Spleen (tissue), 11 donors: ENCODE measurements at regions not wholly inside any gene's neighbourhood (a gene's known extent, or its start where the extent isn't known, plus 50 kb on each side); places are given as distances from the start of the nearest gene placed in this dataset.

ENCODE experiments used
- DNase-seq: peaks from one replicate; pipeline ENCODE4 v3.0.0-alpha.2; 2020
- H3K27ac ChIP-seq, 8 donors: fragments of 200-600 bp; sonication (generic) in 7 of 8; 1 replicate in 4 of 8; 2 replicates in 4 of 8; pipeline versions ENCODE4 v1.5.0 to v1.8.0; 2016 to 2021; ENCODE audit warnings: inconsistent platforms in 4 of 8, mild to moderate bottlenecking in 4 of 8, moderate library complexity in 1 of 8
- H3K27me3 ChIP-seq, 7 donors: fragments of 200-600 bp; sonication (generic) in 6 of 7; replicated peaks in 1 of 7; 1 replicate in 4 of 7; 2 replicates in 3 of 7; pipeline versions ENCODE4 v1.5.0 to v1.8.0; 2016 to 2021; ENCODE audit warnings: inconsistent platforms in 3 of 7, mild to moderate bottlenecking in 1 of 7
- H3K36me3 ChIP-seq, 6 donors: fragments of 200-600 bp; sonication (generic) in 5 of 6; 1 replicate in 4 of 6; 2 replicates in 2 of 6; pipeline versions ENCODE4 v1.5.0 to v1.8.0; 2016 to 2021; ENCODE audit warnings: inconsistent platforms in 2 of 6
- H3K4me1 ChIP-seq, 6 donors: fragments of 200-600 bp; sonication (generic) in 5 of 6; 1 replicate in 3 of 6; 2 replicates in 3 of 6; pipeline versions ENCODE4 v1.5.0 to v1.8.0; 2016 to 2021; ENCODE audit warnings: inconsistent platforms in 3 of 6
- H3K4me3 ChIP-seq, 8 donors: fragments of 200-600 bp; sonication (generic) in 7 of 8; 1 replicate in 4 of 8; 2 replicates in 4 of 8; pipeline versions ENCODE4 v1.5.0 to v1.8.0; 2016 to 2021; ENCODE audit warnings: inconsistent platforms in 4 of 8, mild to moderate bottlenecking in 4 of 8, moderate library complexity in 2 of 8
- H3K9me3 ChIP-seq, 8 donors: fragments of 200-600 bp; sonication (generic) in 7 of 8; 1 replicate in 4 of 8; 2 replicates in 4 of 8; pipeline versions ENCODE4 v1.5.0 to v1.8.0; 2016 to 2021; ENCODE audit warnings: inconsistent platforms in 4 of 8
- CTCF ChIP-seq, 11 experiments: fragments of 200-600 bp in 7 of 11; fragments of 450-650 bp in 4 of 11; sonication (generic) in 4 of 11; IDR thresholded peaks in 8 of 11; conservative IDR thresholded peaks in 3 of 11; 1 replicate in 7 of 11; 2 replicates in 4 of 11; pipeline versions ENCODE4 v1.4.0 to v1.8.0; 2016 to 2021; ENCODE audit warnings: antibody characterized with exemption in 11 of 11, inconsistent platforms in 4 of 11, mild to moderate bottlenecking in 1 of 11
- POLR2A ChIP-seq, 3 donors: fragments of 450-650 bp; IDR thresholded peaks; one replicate each; pipeline ENCODE4 v1.5.1; 2017; ENCODE audit warnings: antibody characterized with exemption in 3 of 3, mild to moderate bottlenecking in 1 of 3
- POLR2AphosphoS5 ChIP-seq, 3 donors: sonication (generic); formaldehyde crosslinking; IDR thresholded peaks; one replicate each; pipeline ENCODE4 v1.5.1; 2017; ENCODE audit warnings: antibody characterized with exemption in 3 of 3
- WGBS, 5 donors: extraction: QIAGEN DNeasy Blood & Tissue Kit in 3 of 5; methylation state at CpG; one replicate each; pipeline versions ENCODE4 v1.1.5 to v1.1.7; 2013 to 2018; 5-methylcytosine and 5-hydroxymethylcytosine counted together
- intact Hi-C: fragments of 100-400 bp; cut with DNase I; formaldehyde crosslinking; loops from one replicate; pipeline ENCODE4 v1.15.0; 2023; ENCODE audit warnings: low total_unique reads
- donor health status: healthy with polysubstance abuse.
- donor health status: DM: no; HTN: no; CAD: no; lungs with moderate emphysema.
- donor health status: DM: no; HTN: no; CAD: no.
- donor health status: Bipolar disorder and iron deficiency.
- donor health status: healthy.
- donor health status: DM: no; HTN: no; CAD: no.
- donor health status: DM: yes; HTN: yes; CAD: no.

- Histone ChIP-seq H3K4me3 (no peak overlapping the region), H3K27ac (peak overlapping the region in 4 of 8 donors; percentile 79 to 94 (median 87))
These were observed 138.9 kb downstream of the TOMM20 start for GRCh38 chr1:234989479-234990327.

GRCh38 chr1:234989019-234989418 lies 139.6 kb downstream of the TOMM20 start:
- Histone ChIP-seq H3K4me3 (no peak overlapping the region), H3K27me3 (no peaks in the 10 kb centered on the region), H3K4me1 (peaks cover 9 to 50% (median 33%) of the 10 kb centered on the region in 6 donors), H3K36me3 (no peaks in the 10 kb centered on the region), H3K9me3 (no peaks in the 10 kb centered on the region), H3K27ac (peak overlapping the region in 4 of 8 donors; percentile 79 to 94 (median 87))
- no peak for DNase-seq
- intact Hi-C loops: loop anchor here (10.0 kb wide), 1 partner anchor 96 kb away; no protein-coding TSS in a partner anchor
- WGBS, 5 donors: 81 to 90% (median 85%) methylated on average over 6 of the region's 6 CpGs
- TF ChIP-seq CTCF (IDR thresholded peaks at IDR 0.05 in 8 of 11, conservative IDR thresholded peaks at IDR 0.05 in 3 of 11): no peak
- no peak for TF ChIP-seq POLR2A (IDR thresholded peaks at IDR 0.05)
- TF ChIP-seq POLR2AphosphoS5 (IDR thresholded peaks at IDR 0.05): no peak

More at GRCh38 chr1:234989479-234990327, 138.9 kb downstream of the TOMM20 start:
- Histone ChIP-seq H3K9me3 (no peaks in the 10 kb centered on the region), H3K36me3 (no peaks in the 10 kb centered on the region), H3K27me3 (no peaks in the 10 kb centered on the region), H3K4me1 (peaks cover 9 to 43% (median 26%) of the 10 kb centered on the region in 6 donors)
- TF ChIP-seq POLR2A (IDR thresholded peaks at IDR 0.05) (no peak), POLR2AphosphoS5 (IDR thresholded peaks at IDR 0.05) (no peak), CTCF (IDR thresholded peaks at IDR 0.05 in 8 of 11, conservative IDR thresholded peaks at IDR 0.05 in 3 of 11) (no peak)
- DNase-seq: no peak
- intact Hi-C loops: loop anchor here (10.0 kb wide), 1 partner anchor 95 kb away; no protein-coding TSS in a partner anchor
- 86 to 94% (median 90%) methylated on average over 15 of the region's 15 CpGs for WGBS, 5 donors

GRCh38 chr1:234988536-234988935 lies 140.1 kb downstream of the TOMM20 start:
- peaks cover 9 to 54% (median 35%) of the 10 kb centered on the region in 6 donors for H3K4me1 ChIP-seq
- peak overlapping the region in 4 of 8 donors; percentile 79 to 94 (median 87) for H3K27ac ChIP-seq
- 91 to 97% (median 95%) methylated on average over 4 of the region's 4 CpGs for whole genome bisulfite sequencing, 5 donors
- H3K9me3 ChIP-seq: no peaks in the 10 kb centered on the region
- H3K36me3 ChIP-seq: no peaks in the 10 kb centered on the region
- DNase-seq: no peak
- TF ChIP-seq POLR2AphosphoS5 (IDR thresholded peaks at IDR 0.05): no peak
- intact Hi-C loops: loop anchor here (10.0 kb wide), 1 partner anchor 96 kb away; no protein-coding TSS in a partner anchor
- H3K4me3 ChIP-seq: no peak overlapping the region
- H3K27me3 ChIP-seq: no peaks in the 10 kb centered on the region

- Histone ChIP-seq H3K4me3 (no peak overlapping the region), H3K27me3 (no peaks in the 10 kb centered on the region), H3K36me3 (no peaks in the 10 kb centered on the region), H3K27ac (peak overlapping the region; percentile 29 to 94 (median 76)), H3K9me3 (no peaks in the 10 kb centered on the region), H3K4me1 (peaks cover 9 to 58% (median 37%) of the 10 kb centered on the region in 6 donors)
- intact Hi-C loops: loop anchor here (10.0 kb wide), 1 partner anchor 97 kb away; no protein-coding TSS in a partner anchor
- WGBS, 5 donors: 69 to 87% (median 77%) methylated on average over 2 of the region's 2 CpGs
- DNase-seq: no peak
- TF ChIP-seq POLR2A (IDR thresholded peaks at IDR 0.05): no peak
These were observed 140.5 kb downstream of the TOMM20 start for GRCh38 chr1:234988155-234988517.
